Activated B cell treated with CpG ODN at 0.5 μM for 24 hours (primary cell): ENCODE measurements at regions not wholly inside any gene's neighbourhood (a gene's known extent, or its start where the extent isn't known, plus 50 kb on each side); places are given as distances from the start of the nearest gene placed in this dataset.

ENCODE experiments used
- ATAC-seq: fragments of 200-7000 bp; cut with Tn5 transposase; one replicate; pipeline ENCODE4 v1.10.0; 2021; ENCODE audit warnings: low read depth, mild to moderate bottlenecking, moderate library complexity
- CTCF ChIA-PET: fragments of 350-600 bp; sonication (Branson Sonifier 250); formaldehyde crosslinking; loops from one replicate; lab custom pipeline; 2021; ENCODE audit warnings: antibody characterized with exemption; lab: Charles Lee
- POLR2A ChIA-PET: fragments of 350-600 bp; sonication (Branson Sonifier 250); formaldehyde crosslinking; loops from one replicate; lab custom pipeline; 2021; ENCODE audit warnings: antibody characterized with exemption; lab: Charles Lee
- DNase-seq: peaks from one replicate; pipeline ENCODE4 v3.0.0; 2022
- H3K27ac Mint-ChIP-seq: one replicate; pipeline ENCODE4 v1.8.0; 2020; ENCODE audit warnings: mixed read lengths
- H3K27me3 Mint-ChIP-seq: one replicate; pipeline ENCODE4 v1.8.0; 2021; ENCODE audit warnings: mixed read lengths
- H3K36me3 Mint-ChIP-seq: one replicate; pipeline ENCODE4 v1.8.0; 2021; ENCODE audit warnings: low read depth, mixed read lengths
- H3K4me1 Mint-ChIP-seq: one replicate; pipeline ENCODE4 v1.8.0; 2021; ENCODE audit warnings: mixed read lengths
- H3K4me3 Mint-ChIP-seq: one replicate; pipeline ENCODE4 v1.8.0; 2020; ENCODE audit warnings: mild to moderate bottlenecking, mixed read lengths
- H3K9me3 Mint-ChIP-seq: one replicate; pipeline ENCODE4 v1.8.0; 2020; ENCODE audit warnings: mixed read lengths
- intact Hi-C: fragments of 100-400 bp; cut with micrococcal nuclease; formaldehyde crosslinking; loops from one replicate; pipeline ENCODE4 v1.15.1; 2024
- TF ChIP-seq, protein P1 (sequence below): fragments of 200-600 bp; IDR thresholded peaks from one replicate; pipeline ENCODE4 v1.8.0; 2022; ENCODE audit warnings: antibody characterized with exemption, mild to moderate bottlenecking

DNA sequence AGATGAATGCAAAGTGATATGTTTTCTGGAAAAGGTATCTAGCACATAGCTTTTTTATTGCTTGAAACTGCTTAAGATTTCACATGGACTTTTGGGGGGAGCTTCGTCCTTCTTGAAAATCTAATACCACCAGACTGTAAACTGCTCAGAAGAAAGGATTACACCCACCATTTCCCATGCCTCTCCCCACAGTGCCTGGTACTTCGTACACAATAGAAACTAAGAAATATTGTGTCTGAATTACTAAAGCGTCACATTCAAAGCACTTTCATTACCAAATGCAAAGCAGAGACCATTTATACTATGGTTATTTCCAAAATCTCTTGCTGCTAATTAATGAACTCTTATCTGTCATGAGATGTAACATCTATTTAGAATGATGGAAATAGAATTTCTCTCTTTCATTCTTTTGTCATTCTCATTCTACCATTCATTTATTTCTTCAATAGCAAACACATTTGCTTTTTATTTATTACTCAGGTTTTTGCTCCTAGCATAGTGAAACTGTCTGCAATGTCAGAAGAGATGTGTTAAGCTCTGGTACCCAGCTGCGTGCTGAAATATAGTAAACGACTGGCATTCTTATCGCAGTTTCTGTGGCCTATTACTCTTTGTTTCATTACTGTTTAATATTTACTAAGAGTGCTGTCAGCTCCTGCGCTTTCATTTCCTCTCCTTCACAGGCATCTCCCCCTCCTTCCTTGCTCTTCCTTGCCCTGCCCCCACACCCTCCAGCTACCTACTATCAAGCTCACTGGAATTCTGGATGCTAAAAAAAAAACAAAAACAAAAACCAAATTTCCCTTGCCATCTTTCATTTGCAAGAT, 51.4 kb upstream of the RAPGEF2 start:
- Mint-ChIP-seq H3K36me3 (no peaks in the 10 kb centered on the region), H3K27ac (peak overlapping the region; percentile 63), H3K4me1 (peaks cover 19% of the 10 kb centered on the region), H3K27me3 (peaks cover 40% of the 10 kb centered on the region), H3K4me3 (peak overlapping the region; percentile 56), H3K9me3 (no peaks in the 10 kb centered on the region)
- ChIA-PET POLR2A (interaction anchor here (0.6 to 1.7 kb wide), 3 partner anchors 26 to 1116 kb away, joined by 3 to 9 read pairs (median 4); no protein-coding TSS in a partner anchor), CTCF (no interaction called here)
- intact Hi-C loops: loop anchor here (1.0 to 5.0 kb wide), 5 partner anchors 26 to 194 kb away; partner anchors contain the start of gene RAPGEF2
- ATAC-seq (peak; percentile 51), DNase-seq (no peak)
- TF ChIP-seq, protein P1, sequence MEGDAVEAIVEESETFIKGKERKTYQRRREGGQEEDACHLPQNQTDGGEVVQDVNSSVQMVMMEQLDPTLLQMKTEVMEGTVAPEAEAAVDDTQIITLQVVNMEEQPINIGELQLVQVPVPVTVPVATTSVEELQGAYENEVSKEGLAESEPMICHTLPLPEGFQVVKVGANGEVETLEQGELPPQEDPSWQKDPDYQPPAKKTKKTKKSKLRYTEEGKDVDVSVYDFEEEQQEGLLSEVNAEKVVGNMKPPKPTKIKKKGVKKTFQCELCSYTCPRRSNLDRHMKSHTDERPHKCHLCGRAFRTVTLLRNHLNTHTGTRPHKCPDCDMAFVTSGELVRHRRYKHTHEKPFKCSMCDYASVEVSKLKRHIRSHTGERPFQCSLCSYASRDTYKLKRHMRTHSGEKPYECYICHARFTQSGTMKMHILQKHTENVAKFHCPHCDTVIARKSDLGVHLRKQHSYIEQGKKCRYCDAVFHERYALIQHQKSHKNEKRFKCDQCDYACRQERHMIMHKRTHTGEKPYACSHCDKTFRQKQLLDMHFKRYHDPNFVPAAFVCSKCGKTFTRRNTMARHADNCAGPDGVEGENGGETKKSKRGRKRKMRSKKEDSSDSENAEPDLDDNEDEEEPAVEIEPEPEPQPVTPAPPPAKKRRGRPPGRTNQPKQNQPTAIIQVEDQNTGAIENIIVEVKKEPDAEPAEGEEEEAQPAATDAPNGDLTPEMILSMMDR: no peak

DNA sequence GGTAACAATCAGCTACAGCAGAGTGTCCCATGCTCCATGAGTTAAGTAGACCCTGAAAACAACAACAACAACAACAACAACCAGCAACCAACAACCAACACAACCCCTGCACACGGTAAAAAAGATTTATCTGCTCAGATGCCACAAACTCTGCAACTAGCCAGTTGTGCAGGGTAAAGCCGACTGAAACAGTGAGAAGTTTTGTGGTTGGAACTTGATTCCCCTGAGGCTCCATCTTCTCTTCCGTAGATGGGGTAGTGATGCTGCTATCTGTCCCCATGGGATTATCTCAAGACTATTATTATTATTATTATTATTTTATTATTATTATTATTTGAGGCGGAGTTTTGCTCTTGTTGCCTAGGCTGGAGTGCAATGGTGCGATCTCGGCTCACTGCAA, 50.6 kb upstream of the RAPGEF2 start:
- TF ChIP-seq, protein P1: no peak
- Mint-ChIP-seq H3K36me3 (no peaks in the 10 kb centered on the region), H3K4me1 (peaks cover 19% of the 10 kb centered on the region), H3K27ac (peak overlapping the region; percentile 63), H3K9me3 (no peaks in the 10 kb centered on the region), H3K27me3 (peaks cover 39% of the 10 kb centered on the region), H3K4me3 (peak overlapping the region; percentile 56)
- ATAC-seq: peak; percentile 90
- DNase-seq: no peak
- ChIA-PET CTCF (no interaction called here), POLR2A (interaction anchor here (0.9 to 1.7 kb wide), 3 partner anchors 25 to 35 kb away, joined by 3 to 9 read pairs (median 4); no protein-coding TSS in a partner anchor)
- intact Hi-C loops: loop anchor here (1.0 to 5.0 kb wide), 3 partner anchors 51 to 195 kb away; partner anchors contain the start of gene RAPGEF2
